Stomach smooth muscle (tissue), 2 donors: ENCODE measurements at regions not wholly inside any gene's neighbourhood (a gene's known extent, or its start where the extent isn't known, plus 50 kb on each side); places are given as distances from the start of the nearest gene placed in this dataset.

Experiments
- H3K27ac ChIP-seq: one replicate; pipeline ENCODE4 v1.7.0; 2013; ENCODE audit warnings: mild to moderate bottlenecking, low read length, inconsistent platforms
- H3K27me3 ChIP-seq, 2 donors: one replicate each; pipeline ENCODE4 v1.7.0; 2013; ENCODE audit warnings: low read length in 2 of 2; ENCODE audit not compliant: insufficient read depth in 2 of 2, control insufficient read depth in 1 of 2
- H3K36me3 ChIP-seq, 2 donors: one replicate each; pipeline ENCODE4 v1.7.0; 2013; ENCODE audit warnings: low read length in 2 of 2; ENCODE audit not compliant: control insufficient read depth in 2 of 2, insufficient read depth in 2 of 2
- H3K4me1 ChIP-seq: one replicate; pipeline ENCODE4 v1.7.0; 2013; ENCODE audit warnings: low read length; ENCODE audit not compliant: control insufficient read depth, insufficient read depth
- H3K4me3 ChIP-seq, 2 donors: one replicate each; pipeline ENCODE4 v1.7.0; 2013; ENCODE audit warnings: low read length in 2 of 2
- H3K9ac ChIP-seq, 2 donors: one replicate each; pipeline ENCODE4 v1.7.0; 2013; ENCODE audit warnings: low read length in 2 of 2, mild to moderate bottlenecking in 1 of 2
- H3K9me3 ChIP-seq, 2 donors: one replicate each; pipeline ENCODE4 v1.7.0; 2013; ENCODE audit warnings: low read length in 2 of 2; ENCODE audit not compliant: control insufficient read depth in 2 of 2
- donor health status: healthy.
- donor health status: Pancreatic carcinoma.

GRCh38 chr6:44035621-44036020 is 91.6 kb downstream of the MRPL14 start:
- Histone ChIP-seq H3K4me1 (peaks cover 4% of the 10 kb centered on the region), H3K9ac (no peak overlapping the region), H3K4me3 (no peak overlapping the region), H3K9me3 (no peaks in the 10 kb centered on the region), H3K27me3 (no peaks in the 10 kb centered on the region), H3K27ac (no peak overlapping the region), H3K36me3 (no peaks in the 10 kb centered on the region)

- H3K27me3 ChIP-seq: no peaks in the 10 kb centered on the region
- no peaks in the 10 kb centered on the region for H3K9me3 ChIP-seq
- H3K4me1 ChIP-seq: no peaks in the 10 kb centered on the region
- no peak overlapping the region for H3K27ac ChIP-seq
- H3K4me3 ChIP-seq: no peak overlapping the region
- no peaks in the 10 kb centered on the region for H3K36me3 ChIP-seq
- H3K9ac ChIP-seq: no peak overlapping the region
Measured at GRCh38 chr6:44034931-44035345, 92.3 kb downstream of the MRPL14 start.

GRCh38 chr6:44034391-44034861 is 92.8 kb downstream of the MRPL14 start:
- H3K9ac ChIP-seq: no peak overlapping the region
- H3K27me3 ChIP-seq: no peaks in the 10 kb centered on the region
- H3K4me1 ChIP-seq: no peaks in the 10 kb centered on the region
- H3K9me3 ChIP-seq: no peaks in the 10 kb centered on the region
- no peak overlapping the region for H3K4me3 ChIP-seq
- no peak overlapping the region for H3K27ac ChIP-seq
- no peaks in the 10 kb centered on the region for H3K36me3 ChIP-seq

GRCh38 chr6:44030812-44031454 is 96.3 kb downstream of the MRPL14 start:
- Histone ChIP-seq H3K36me3 (no peaks in the 10 kb centered on the region), H3K27ac (no peak overlapping the region), H3K9ac (no peak overlapping the region)

GRCh38 chr6:44029444-44030185 is 97.6 kb downstream of the MRPL14 start:
- Histone ChIP-seq H3K9me3 (no peaks in the 10 kb centered on the region), H3K9ac (no peak overlapping the region), H3K27ac (no peak overlapping the region), H3K4me3 (no peak overlapping the region), H3K27me3 (no peaks in the 10 kb centered on the region), H3K4me1 (no peaks in the 10 kb centered on the region), H3K36me3 (no peaks in the 10 kb centered on the region)

More at GRCh38 chr6:44030812-44031454, 96.3 kb downstream of the MRPL14 start:
- no peaks in the 10 kb centered on the region for H3K4me1 ChIP-seq
- no peak overlapping the region for H3K4me3 ChIP-seq
- H3K9me3 ChIP-seq: no peaks in the 10 kb centered on the region
- no peaks in the 10 kb centered on the region for H3K27me3 ChIP-seq

GRCh38 chr6:44028789-44029310 is 98.4 kb downstream of the MRPL14 start:
- no peak overlapping the region for H3K27ac ChIP-seq

GRCh38 chr6:44025226-44025625 is 102.0 kb downstream of the MRPL14 start:
- H3K4me3 ChIP-seq: no peak overlapping the region
- no peaks in the 10 kb centered on the region for H3K27me3 ChIP-seq
- no peaks in the 10 kb centered on the region for H3K9me3 ChIP-seq
- H3K9ac ChIP-seq: no peak overlapping the region
- H3K27ac ChIP-seq: no peak overlapping the region
- peaks cover 10% of the 10 kb centered on the region for H3K4me1 ChIP-seq
- no peaks in the 10 kb centered on the region for H3K36me3 ChIP-seq

More at GRCh38 chr6:44028789-44029310, 98.4 kb downstream of the MRPL14 start:
- no peaks in the 10 kb centered on the region for H3K4me1 ChIP-seq
- no peak overlapping the region for H3K4me3 ChIP-seq
- H3K27me3 ChIP-seq: no peaks in the 10 kb centered on the region
- no peaks in the 10 kb centered on the region for H3K36me3 ChIP-seq
- no peak overlapping the region for H3K9ac ChIP-seq
- H3K9me3 ChIP-seq: no peaks in the 10 kb centered on the region

- no peak overlapping the region for H3K9ac ChIP-seq
- H3K27ac ChIP-seq: no peak overlapping the region
- no peak overlapping the region for H3K4me3 ChIP-seq
- H3K27me3 ChIP-seq: no peaks in the 10 kb centered on the region
- H3K36me3 ChIP-seq: no peaks in the 10 kb centered on the region
- H3K9me3 ChIP-seq: no peaks in the 10 kb centered on the region
- peaks cover 12% of the 10 kb centered on the region for H3K4me1 ChIP-seq
Measured at GRCh38 chr6:44024574-44025219, 102.6 kb downstream of the MRPL14 start.

GRCh38 chr6:44023586-44024454 is 103.4 kb downstream of the MRPL14 start:
- Histone ChIP-seq H3K27me3 (no peaks in the 10 kb centered on the region), H3K9me3 (no peaks in the 10 kb centered on the region), H3K4me1 (peaks cover 14% of the 10 kb centered on the region), H3K4me3 (no peak overlapping the region), H3K27ac (no peak overlapping the region), H3K9ac (no peak overlapping the region), H3K36me3 (no peaks in the 10 kb centered on the region)
